ENCODE measurements at regions not wholly inside any gene's neighbourhood (a gene's known extent, or its start where the extent isn't known, plus 50 kb on each side); places are given as distances from the start of the nearest gene placed in this dataset.

- no peak overlapping the region for H3K27ac ChIP-seq (ENCODE audit: low read depth, low read length, severe bottlenecking)
Observed at GRCh38 chr1:98008373-98008772, 87.5 kb upstream of the DPYD start.

GRCh38 chr1:98005326-98006010 is 84.6 kb upstream of the DPYD start:
- Histone ChIP-seq H3K36me3 (ENCODE audit: control insufficient read depth, insufficient read depth, low read length) (no peaks in the 10 kb centered on the region), H3K4me3 (ENCODE audit: extremely low read depth, insufficient read depth, low read length, poor library complexity, severe bottlenecking) (no peak overlapping the region), H3K9me3 (ENCODE audit: control insufficient read depth, low read length) (no peaks in the 10 kb centered on the region), H3K4me1 (ENCODE audit: control insufficient read depth, insufficient read depth, low read length, poor library complexity, severe bottlenecking) (peaks cover 8% of the 10 kb centered on the region), H3K27ac (ENCODE audit: low read depth, low read length, severe bottlenecking) (no peak overlapping the region)

More at GRCh38 chr1:98008373-98008772, 87.5 kb upstream of the DPYD start:
- H3K4me1 ChIP-seq (ENCODE audit: control insufficient read depth, insufficient read depth, low read length, poor library complexity, severe bottlenecking): peaks cover 7% of the 10 kb centered on the region
- no peaks in the 10 kb centered on the region for H3K36me3 ChIP-seq (ENCODE audit: control insufficient read depth, insufficient read depth, low read length)
- no peaks in the 10 kb centered on the region for H3K9me3 ChIP-seq (ENCODE audit: control insufficient read depth, low read length)
- WGBS, 2 experiments (ENCODE audit: insufficient coverage in 2 of 2): 43% methylated on average over 1 of the region's 1 CpG; no CpG with 5 or more reads in 1 of the 2 experiments
- H3K4me3 ChIP-seq (ENCODE audit: extremely low read depth, insufficient read depth, low read length, poor library complexity, severe bottlenecking): no peak overlapping the region

GRCh38 chr1:98003442-98003841 is 82.6 kb upstream of the DPYD start:
- no peaks in the 10 kb centered on the region for H3K36me3 ChIP-seq (ENCODE audit: control insufficient read depth, insufficient read depth, low read length)
- no peak overlapping the region for H3K4me3 ChIP-seq (ENCODE audit: extremely low read depth, insufficient read depth, low read length, poor library complexity, severe bottlenecking)
- H3K4me1 ChIP-seq (ENCODE audit: control insufficient read depth, insufficient read depth, low read length, poor library complexity, severe bottlenecking): peaks cover 22% of the 10 kb centered on the region
- WGBS, 2 experiments (ENCODE audit: insufficient coverage in 2 of 2): no CpG with 5 or more reads among the region's 1 CpG
- no peak overlapping the region for H3K27ac ChIP-seq (ENCODE audit: low read depth, low read length, severe bottlenecking)
- no peaks in the 10 kb centered on the region for H3K9me3 ChIP-seq (ENCODE audit: control insufficient read depth, low read length)

GRCh38 chr1:98002288-98002687 is 81.5 kb upstream of the DPYD start:
- Histone ChIP-seq H3K27ac (ENCODE audit: low read depth, low read length, severe bottlenecking) (no peak overlapping the region), H3K9me3 (ENCODE audit: control insufficient read depth, low read length) (no peaks in the 10 kb centered on the region), H3K4me3 (ENCODE audit: extremely low read depth, insufficient read depth, low read length, poor library complexity, severe bottlenecking) (no peak overlapping the region), H3K4me1 (ENCODE audit: control insufficient read depth, insufficient read depth, low read length, poor library complexity, severe bottlenecking) (peaks cover 24% of the 10 kb centered on the region), H3K36me3 (ENCODE audit: control insufficient read depth, insufficient read depth, low read length) (no peaks in the 10 kb centered on the region)
- WGBS, 2 experiments (ENCODE audit: insufficient coverage in 2 of 2): 33 to 86% methylated on average over 1 to 2 of the region's 2 CpGs

GRCh38 chr1:98001764-98002163 is 80.9 kb upstream of the DPYD start:
- no peaks in the 10 kb centered on the region for H3K9me3 ChIP-seq (ENCODE audit: control insufficient read depth, low read length)
- no peak overlapping the region for H3K4me3 ChIP-seq (ENCODE audit: extremely low read depth, insufficient read depth, low read length, poor library complexity, severe bottlenecking)
- H3K27ac ChIP-seq (ENCODE audit: low read depth, low read length, severe bottlenecking): no peak overlapping the region
- no peaks in the 10 kb centered on the region for H3K36me3 ChIP-seq (ENCODE audit: control insufficient read depth, insufficient read depth, low read length)
- WGBS, 2 experiments (ENCODE audit: insufficient coverage in 2 of 2): no CpG with 5 or more reads among the region's 1 CpG
- H3K4me1 ChIP-seq (ENCODE audit: control insufficient read depth, insufficient read depth, low read length, poor library complexity, severe bottlenecking): peaks cover 24% of the 10 kb centered on the region

- WGBS, 2 experiments (ENCODE audit: insufficient coverage in 2 of 2): 100% methylated on average over 1 of the region's 1 CpG; no CpG with 5 or more reads in 1 of the 2 experiments
- Histone ChIP-seq H3K4me3 (ENCODE audit: extremely low read depth, insufficient read depth, low read length, poor library complexity, severe bottlenecking) (no peak overlapping the region), H3K4me1 (ENCODE audit: control insufficient read depth, insufficient read depth, low read length, poor library complexity, severe bottlenecking) (peaks cover 28% of the 10 kb centered on the region), H3K9me3 (ENCODE audit: control insufficient read depth, low read length) (no peaks in the 10 kb centered on the region), H3K27ac (ENCODE audit: low read depth, low read length, severe bottlenecking) (no peak overlapping the region), H3K36me3 (ENCODE audit: control insufficient read depth, insufficient read depth, low read length) (no peaks in the 10 kb centered on the region)
Observed at GRCh38 chr1:97999320-97999719, 78.5 kb upstream of the DPYD start.

- Histone ChIP-seq H3K27ac (ENCODE audit: low read depth, low read length, severe bottlenecking) (no peak overlapping the region), H3K4me1 (ENCODE audit: control insufficient read depth, insufficient read depth, low read length, poor library complexity, severe bottlenecking) (peaks cover 28% of the 10 kb centered on the region), H3K36me3 (ENCODE audit: control insufficient read depth, insufficient read depth, low read length) (no peaks in the 10 kb centered on the region), H3K4me3 (ENCODE audit: extremely low read depth, insufficient read depth, low read length, poor library complexity, severe bottlenecking) (no peak overlapping the region), H3K9me3 (ENCODE audit: control insufficient read depth, low read length) (no peaks in the 10 kb centered on the region)
Observed at GRCh38 chr1:97996880-97997279, 76.0 kb upstream of the DPYD start.

- WGBS, 2 experiments (ENCODE audit: insufficient coverage in 2 of 2): 73 to 83% methylated on average over 1 to 2 of the region's 4 CpGs
- Histone ChIP-seq H3K36me3 (ENCODE audit: control insufficient read depth, insufficient read depth, low read length) (no peaks in the 10 kb centered on the region), H3K4me1 (ENCODE audit: control insufficient read depth, insufficient read depth, low read length, poor library complexity, severe bottlenecking) (no peaks in the 10 kb centered on the region), H3K27ac (ENCODE audit: low read depth, low read length, severe bottlenecking) (no peak overlapping the region), H3K9me3 (ENCODE audit: control insufficient read depth, low read length) (no peaks in the 10 kb centered on the region), H3K4me3 (ENCODE audit: extremely low read depth, insufficient read depth, low read length, poor library complexity, severe bottlenecking) (no peak overlapping the region)
Observed at GRCh38 chr1:97989094-97989680, 68.4 kb upstream of the DPYD start.

- Histone ChIP-seq H3K27ac (ENCODE audit: low read depth, low read length, severe bottlenecking) (no peak overlapping the region), H3K9me3 (ENCODE audit: control insufficient read depth, low read length) (no peaks in the 10 kb centered on the region), H3K36me3 (ENCODE audit: control insufficient read depth, insufficient read depth, low read length) (no peaks in the 10 kb centered on the region), H3K4me3 (ENCODE audit: extremely low read depth, insufficient read depth, low read length, poor library complexity, severe bottlenecking) (no peak overlapping the region), H3K4me1 (ENCODE audit: control insufficient read depth, insufficient read depth, low read length, poor library complexity, severe bottlenecking) (no peaks in the 10 kb centered on the region)
- WGBS, 2 experiments (ENCODE audit: insufficient coverage in 2 of 2): 100% methylated on average over 2 of the region's 15 CpGs; no CpG with 5 or more reads in 1 of the 2 experiments
Observed at GRCh38 chr1:97986041-97987005, 65.5 kb upstream of the DPYD start.

- WGBS, 2 experiments (ENCODE audit: insufficient coverage in 2 of 2): no CpG with 5 or more reads among the region's 2 CpGs
- no peak overlapping the region for H3K27ac ChIP-seq (ENCODE audit: low read depth, low read length, severe bottlenecking)
- H3K36me3 ChIP-seq (ENCODE audit: control insufficient read depth, insufficient read depth, low read length): no peaks in the 10 kb centered on the region
- no peaks in the 10 kb centered on the region for H3K9me3 ChIP-seq (ENCODE audit: control insufficient read depth, low read length)
- no peaks in the 10 kb centered on the region for H3K4me1 ChIP-seq (ENCODE audit: control insufficient read depth, insufficient read depth, low read length, poor library complexity, severe bottlenecking)
- H3K4me3 ChIP-seq (ENCODE audit: extremely low read depth, insufficient read depth, low read length, poor library complexity, severe bottlenecking): no peak overlapping the region
Observed at GRCh38 chr1:97983126-97983525, 62.3 kb upstream of the DPYD start.
